Adrenal gland (tissue), 9 donors: ENCODE measurements at regions not wholly inside any gene's neighbourhood (a gene's known extent, or its start where the extent isn't known, plus 50 kb on each side); places are given as distances from the start of the nearest gene placed in this dataset.

Experiments
- DNase-seq, 7 donors: peaks; one replicate each; pipeline ENCODE4 v3.0.0-alpha.2; 2019 to 2020
- H3K27ac ChIP-seq, 5 donors: fragments of 200-600 bp; sonication (generic) in 4 of 5; 1 replicate in 3 of 5; 2 replicates in 2 of 5; pipeline versions ENCODE4 v1.5.1 to v1.8.0; 2016 to 2020; ENCODE audit warnings: mild to moderate bottlenecking in 1 of 5
- H3K27me3 ChIP-seq: fragments of 200-600 bp; 2 replicates; pipeline ENCODE4 v1.8.0; 2021
- H3K36me3 ChIP-seq, 2 donors: fragments of 200-600 bp; replicated peaks in 1 of 2; 1 replicate in 1 of 2; 2 replicates in 1 of 2; pipeline versions ENCODE4 v1.5.1 to v1.8.0; 2018 to 2022
- H3K4me1 ChIP-seq, 2 donors: fragments of 200-600 bp; replicated peaks in 1 of 2; 1 replicate in 1 of 2; 2 replicates in 1 of 2; pipeline versions ENCODE4 v1.5.1 to v1.8.0; 2018 to 2021
- H3K4me3 ChIP-seq, 4 donors: fragments of 200-600 bp; sonication (generic) in 3 of 4; one replicate each; pipeline ENCODE4 v1.5.1; 2016 to 2018
- H3K9me3 ChIP-seq, 3 donors: fragments of 200-600 bp; sonication (generic) in 1 of 3; replicated peaks in 1 of 3; 1 replicate in 2 of 3; 2 replicates in 1 of 3; pipeline versions ENCODE4 v1.5.1 to v1.8.0; 2016 to 2021
- CTCF ChIP-seq, 6 experiments: fragments of 450-650 bp in 4 of 6; fragments of 200-600 bp in 2 of 6; sonication (generic) in 1 of 6; IDR thresholded peaks; 1 replicate in 5 of 6; 2 replicates in 1 of 6; pipeline versions ENCODE4 v1.5.1 to v1.8.0; 2016 to 2021; ENCODE audit warnings: antibody characterized with exemption in 6 of 6, mild to moderate bottlenecking in 2 of 6, moderate library complexity in 1 of 6
- POLR2A ChIP-seq, 2 donors: fragments of 450-650 bp; IDR thresholded peaks; one replicate each; pipeline ENCODE4 v1.6.1; 2017; ENCODE audit warnings: antibody characterized with exemption in 2 of 2, mild to moderate bottlenecking in 2 of 2, moderate library complexity in 1 of 2
- WGBS, 4 donors: extraction: QIAGEN DNeasy Blood & Tissue Kit in 2 of 4; methylation state at CpG; one replicate each; pipeline versions ENCODE4 v1.1.5 to v1.1.7; 2013 to 2017; 5-methylcytosine and 5-hydroxymethylcytosine counted together
- intact Hi-C, 2 donors: fragments of 100-400 bp; cut with DNase I; formaldehyde crosslinking; loops; one replicate each; pipeline versions ENCODE4 v1.14.1 to v1.15.0; 2022 to 2023
- donor health status: healthy with polysubstance abuse.
- donor health status: Bipolar disorder and iron deficiency.
- donor health status: DM: yes; HTN: yes; CAD: no.
- donor health status: DM: no; HTN: no; CAD: no.
- donor health status: DM: no; HTN: no; CAD: no.

- 63 to 86% (median 74%) methylated on average over 1 of the region's 1 CpG for WGBS, 4 donors
- H3K4me3 ChIP-seq = no peak overlapping the region
- TF ChIP-seq CTCF (IDR thresholded peaks at IDR 0.05) = no peak
- TF ChIP-seq POLR2A (IDR thresholded peaks at IDR 0.05) = no peak
- no peaks in the 10 kb centered on the region for H3K36me3 ChIP-seq
- H3K27me3 ChIP-seq = no peaks in the 10 kb centered on the region
- H3K4me1 ChIP-seq = no peaks in the 10 kb centered on the region
- H3K27ac ChIP-seq = no peak overlapping the region
- H3K9me3 ChIP-seq = peaks cover 0 to 8% (median 0%) of the 10 kb centered on the region in 3 donors
- intact Hi-C loops = no loop called here
- no peak for DNase-seq
Measured at GRCh38 chr21:25240974-25241373, 366.3 kb downstream of the MRPL39 start.

DNA sequence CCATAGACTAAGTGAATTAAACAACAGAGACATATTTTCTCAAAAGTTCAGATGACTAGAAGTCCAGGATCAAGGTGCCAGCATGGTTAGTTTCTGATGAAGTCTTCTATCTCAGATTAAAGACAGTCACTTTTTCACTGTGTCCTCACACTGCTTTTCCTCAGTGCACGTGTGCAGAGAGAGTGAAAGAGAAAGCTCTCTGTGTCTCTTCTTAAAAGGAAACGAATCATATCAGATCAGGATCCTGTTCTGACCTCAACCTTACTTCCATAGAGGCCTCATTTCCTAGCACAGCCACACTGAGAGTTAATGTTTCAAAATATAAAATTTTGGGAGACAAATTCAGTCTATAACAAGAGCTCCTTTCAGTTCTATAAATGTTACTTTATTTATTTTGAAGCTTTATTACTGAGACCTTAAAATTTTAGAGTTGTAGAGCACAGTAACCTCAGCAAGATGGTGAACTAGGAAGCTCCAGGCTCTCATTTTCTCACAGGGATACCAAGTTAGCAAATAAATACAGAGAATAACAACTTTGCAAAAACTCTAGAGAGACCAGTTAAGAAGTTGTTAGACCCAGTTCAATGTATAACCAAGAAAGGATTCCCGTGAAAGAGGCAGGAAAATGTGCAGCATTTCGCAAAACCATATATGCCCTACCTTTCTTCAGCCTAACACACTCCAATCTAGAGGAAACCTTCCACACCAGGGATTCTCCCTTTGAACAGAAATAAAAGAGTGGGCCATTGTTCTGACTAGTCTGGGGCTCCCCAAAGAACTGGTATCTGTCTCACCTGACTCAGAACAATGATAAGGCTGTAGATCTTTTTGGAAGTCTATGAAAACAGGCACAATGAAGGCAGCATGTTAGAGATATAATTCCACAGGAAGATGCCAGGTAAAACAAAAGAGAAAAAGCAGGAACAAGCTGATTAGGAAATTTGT, 372.2 kb downstream of the MRPL39 start:
- peaks cover 0 to 8% (median 0%) of the 10 kb centered on the region in 3 donors for H3K9me3 ChIP-seq
- 52 to 65% (median 57%) methylated on average over 4 of the region's 4 CpGs for WGBS, 4 donors
- no peaks in the 10 kb centered on the region for H3K36me3 ChIP-seq
- intact Hi-C loops = no loop called here
- H3K27ac ChIP-seq = no peak overlapping the region
- no peaks in the 10 kb centered on the region for H3K27me3 ChIP-seq
- no peak for TF ChIP-seq CTCF (IDR thresholded peaks at IDR 0.05)
- TF ChIP-seq POLR2A (IDR thresholded peaks at IDR 0.05) = no peak
- no peaks in the 10 kb centered on the region for H3K4me1 ChIP-seq
- no peak for DNase-seq
- H3K4me3 ChIP-seq = no peak overlapping the region

DNA sequence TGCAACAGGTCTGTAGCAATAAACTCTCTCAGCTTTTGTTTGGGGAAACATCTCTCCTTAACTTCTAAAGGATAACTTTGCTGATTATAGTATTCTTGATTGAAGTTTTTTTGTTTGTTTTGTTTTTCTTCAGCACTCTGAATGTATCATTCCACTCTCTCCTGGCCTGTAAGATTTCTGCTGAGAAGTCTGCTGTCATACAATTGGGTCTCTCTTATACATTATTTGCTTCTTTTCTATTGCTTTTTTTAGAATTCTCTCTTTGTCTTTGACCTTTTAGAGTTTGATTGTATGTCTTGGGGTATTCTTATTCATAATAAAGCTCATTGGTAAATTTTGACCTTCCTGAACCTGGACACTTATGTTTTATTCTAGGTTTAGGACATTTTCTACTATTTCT, 386.3 kb downstream of the MRPL39 start:
- H3K36me3 ChIP-seq = no peaks in the 10 kb centered on the region
- peaks cover 0 to 11% (median 0%) of the 10 kb centered on the region in 3 donors for H3K9me3 ChIP-seq
- no peaks in the 10 kb centered on the region for H3K27me3 ChIP-seq
- no peak overlapping the region for H3K27ac ChIP-seq
- H3K4me3 ChIP-seq = no peak overlapping the region
- no peak for TF ChIP-seq CTCF (IDR thresholded peaks at IDR 0.05)
- TF ChIP-seq POLR2A (IDR thresholded peaks at IDR 0.05) = no peak
- no peak for DNase-seq
- intact Hi-C loops = no loop called here
- no peaks in the 10 kb centered on the region for H3K4me1 ChIP-seq

DNA sequence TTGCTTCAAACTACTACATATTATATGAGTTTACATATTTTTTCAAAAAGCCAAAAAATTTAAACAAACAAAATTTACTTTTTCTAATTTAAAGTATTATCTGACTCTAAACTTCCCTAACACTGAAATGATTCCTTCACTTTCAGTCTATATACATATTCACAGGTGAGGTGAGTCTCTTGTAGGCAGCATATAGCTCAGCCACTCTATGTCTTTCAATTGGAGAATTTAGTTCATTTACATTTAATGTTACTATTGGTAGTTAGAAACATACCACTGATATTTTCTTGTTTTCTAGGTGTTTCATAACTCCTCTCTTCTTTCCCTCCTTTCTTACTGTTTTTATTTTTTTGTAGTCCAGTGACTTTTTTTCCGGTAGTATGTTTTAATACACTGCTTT, 387.1 kb downstream of the MRPL39 start:
- WGBS, 4 donors = 85 to 96% (median 94%) methylated on average over 1 of the region's 1 CpG
- H3K27ac ChIP-seq = no peak overlapping the region
- no peak overlapping the region for H3K4me3 ChIP-seq
- peaks cover 0 to 11% (median 0%) of the 10 kb centered on the region in 3 donors for H3K9me3 ChIP-seq
- intact Hi-C loops = no loop called here
- no peaks in the 10 kb centered on the region for H3K36me3 ChIP-seq
- H3K27me3 ChIP-seq = no peaks in the 10 kb centered on the region
- no peak for TF ChIP-seq POLR2A (IDR thresholded peaks at IDR 0.05)
- no peak for TF ChIP-seq CTCF (IDR thresholded peaks at IDR 0.05)
- no peaks in the 10 kb centered on the region for H3K4me1 ChIP-seq
- no peak for DNase-seq
